GM21619 (cell line): ENCODE measurements at regions not wholly inside any gene's neighbourhood (a gene's known extent, or its start where the extent isn't known, plus 50 kb on each side); places are given as distances from the start of the nearest gene placed in this dataset.
A peak's percentile ranks its signal among the peaks of the same experiment; 100 is the strongest.
"Not testable (repeated sequence)": the region's sequence is repeated elsewhere in the genome, so short reads cannot be mapped to it uniquely, and the experiment has no call there.

Experiments
- ATAC-seq: cut with Tn5 transposase; IDR thresholded peaks from one replicate; pipeline ENCODE4 v1.9.1; 2021; ENCODE audit not compliant: unreplicated experiment

- ATAC-seq: not testable (repeated sequence)
These were observed 87.4 kb upstream of the TGIF2LY start for GRCh38 chrY:3491423-3491822.

GRCh38 chrY:3494539-3494938, 84.3 kb upstream of the TGIF2LY start:
- ATAC-seq: not testable (repeated sequence)

DNA sequence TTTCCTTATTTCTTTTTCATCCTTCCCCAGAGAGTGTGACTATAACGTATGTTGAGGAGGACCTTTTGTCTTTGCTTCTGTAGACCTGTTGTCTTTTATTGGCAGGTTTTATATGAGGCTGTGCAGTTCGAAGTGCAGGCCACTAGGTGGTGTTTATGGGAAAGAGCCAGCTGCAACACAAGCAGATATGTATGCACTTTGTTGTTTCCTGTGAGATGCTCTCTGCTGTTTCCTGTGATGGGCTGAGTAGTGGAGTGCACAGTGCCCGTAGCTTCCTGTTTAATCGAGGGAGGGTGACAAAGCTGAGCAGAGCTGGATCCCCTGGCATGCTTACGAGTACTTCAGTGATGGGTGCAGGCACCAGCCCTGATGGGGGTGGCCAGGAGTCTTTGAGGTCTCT, 51.8 kb upstream of the TGIF2LY start:
- peak; percentile 99 for ATAC-seq
